GM19395 (cell line): ENCODE measurements at regions not wholly inside any gene's neighbourhood (a gene's known extent, or its start where the extent isn't known, plus 50 kb on each side); places are given as distances from the start of the nearest gene placed in this dataset.

Experiments
- ATAC-seq: cut with Tn5 transposase; IDR thresholded peaks from one replicate; pipeline ENCODE4 v1.9.1; 2021; ENCODE audit warnings: mild to moderate bottlenecking, moderate library complexity; ENCODE audit not compliant: unreplicated experiment

DNA sequence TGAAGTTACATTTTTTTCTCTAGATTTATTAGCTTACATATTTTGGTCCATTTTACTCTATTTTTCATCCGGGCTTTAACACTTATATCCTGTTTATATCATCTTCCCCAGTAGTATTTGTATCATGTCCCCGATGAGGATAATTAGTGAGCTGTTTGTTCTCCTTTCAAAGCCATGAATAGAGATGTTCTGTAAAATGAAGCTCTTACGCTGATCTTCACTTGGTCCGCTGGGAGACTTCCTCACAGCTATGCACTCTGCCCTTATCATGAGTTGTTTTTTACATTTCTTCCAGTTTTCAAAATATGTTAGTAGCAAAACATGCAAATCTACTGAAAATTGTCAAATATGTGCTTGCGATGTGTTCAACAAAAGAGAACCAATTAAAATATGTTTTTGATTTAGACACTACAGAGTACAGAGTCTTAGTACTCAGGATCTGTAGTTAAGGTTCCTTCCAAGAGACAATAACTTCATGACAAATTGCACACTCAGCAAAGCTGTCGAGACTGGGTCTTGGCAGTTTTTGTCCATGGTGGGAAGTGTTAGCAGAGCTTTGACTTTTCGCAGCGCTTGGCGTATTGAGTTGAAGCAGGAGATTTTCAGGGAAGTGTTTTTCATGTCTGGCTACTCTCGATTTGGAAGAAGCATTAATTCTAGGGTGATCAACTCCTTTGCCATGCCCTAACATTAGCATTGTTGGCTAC is 292.0 kb upstream of the ADAMTS5 start:
- no peak for ATAC-seq

DNA sequence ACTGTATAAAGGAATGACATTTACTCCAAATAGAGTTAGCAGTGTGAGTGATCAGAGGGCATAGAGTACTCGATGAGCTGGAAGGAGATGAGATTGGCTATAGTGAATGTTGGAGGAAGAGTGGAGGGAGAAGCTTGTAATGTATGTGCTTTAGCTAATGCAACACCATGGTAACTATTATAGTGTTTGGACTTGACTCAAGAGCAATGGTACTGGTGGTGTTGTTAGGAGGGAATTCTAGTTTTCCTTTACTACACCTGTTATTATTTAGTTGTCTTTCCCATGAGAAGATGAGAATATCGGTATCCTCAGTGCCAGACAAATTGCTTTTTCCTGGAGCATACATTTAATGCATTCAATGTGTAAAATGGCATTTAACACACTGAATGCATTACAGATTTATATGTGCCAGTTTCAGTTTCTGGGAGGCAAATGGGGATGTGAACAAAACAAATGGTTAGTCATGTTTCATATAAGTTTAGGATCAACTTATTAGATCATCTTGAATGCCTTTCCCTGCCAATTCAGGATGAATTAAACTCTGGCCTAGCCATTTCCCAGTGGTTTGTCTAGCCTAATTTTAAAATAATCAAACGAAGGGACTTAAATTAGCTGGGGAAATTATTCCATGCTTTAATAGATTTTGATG is 291.1 kb upstream of the ADAMTS5 start:
- no peak for ATAC-seq

DNA sequence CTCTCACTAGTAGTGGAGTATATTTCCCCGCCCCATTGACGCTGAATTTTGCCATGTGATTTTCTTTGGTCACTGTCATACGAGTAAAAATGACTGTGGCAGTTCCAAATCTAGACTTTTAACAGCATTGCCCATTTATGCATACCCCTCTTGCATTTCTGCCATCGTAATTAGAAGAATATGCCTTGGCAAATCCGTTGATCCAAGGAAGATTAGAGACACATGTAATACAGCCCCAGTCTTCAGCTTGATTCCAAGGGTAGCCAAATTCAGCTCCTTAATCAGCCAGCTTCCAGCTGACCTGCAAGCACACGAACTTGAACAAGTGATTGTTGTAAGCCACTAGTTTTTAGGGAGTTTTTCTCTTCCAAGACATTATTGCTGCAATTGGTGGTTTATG is 290.3 kb upstream of the ADAMTS5 start:
- ATAC-seq: no peak

DNA sequence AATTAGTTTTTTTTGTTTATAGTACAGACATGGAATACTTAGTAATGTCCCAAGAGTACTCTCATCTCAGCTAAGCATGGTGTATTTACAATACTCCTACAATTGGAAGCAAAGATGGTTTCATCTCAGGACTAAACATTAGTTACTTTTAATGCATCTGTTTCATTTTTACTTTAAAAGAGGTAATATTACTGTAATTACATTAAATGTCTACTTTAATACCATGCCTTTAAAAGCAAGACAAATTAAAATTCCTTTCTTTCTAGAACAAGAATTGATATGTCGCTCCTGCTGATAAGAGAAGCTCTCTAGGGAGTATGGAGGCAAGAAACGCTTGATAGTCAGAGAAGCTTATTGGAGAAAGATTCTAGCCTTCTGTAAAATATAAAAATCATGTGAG is 284.9 kb upstream of the ADAMTS5 start:
- ATAC-seq: no peak

DNA sequence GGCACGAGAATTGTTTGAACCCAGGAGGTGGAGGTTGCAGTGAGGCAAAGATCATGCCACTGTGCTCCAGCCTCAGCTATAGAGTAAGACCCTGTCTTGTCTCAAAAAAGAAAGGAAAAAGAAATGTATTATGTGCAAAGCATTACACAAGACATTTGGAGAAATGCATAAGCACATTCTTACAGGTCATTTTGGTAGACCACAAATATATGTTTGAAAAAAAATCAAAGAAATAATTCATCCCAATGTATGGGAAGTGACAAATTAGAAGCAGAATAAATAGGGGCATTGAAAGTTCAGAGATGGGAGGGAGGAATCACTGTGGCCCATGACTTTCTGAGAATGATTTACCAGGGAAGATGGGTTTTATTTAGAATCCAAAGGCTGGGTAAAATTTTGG is 283.5 kb upstream of the ADAMTS5 start:
- ATAC-seq: no peak

DNA sequence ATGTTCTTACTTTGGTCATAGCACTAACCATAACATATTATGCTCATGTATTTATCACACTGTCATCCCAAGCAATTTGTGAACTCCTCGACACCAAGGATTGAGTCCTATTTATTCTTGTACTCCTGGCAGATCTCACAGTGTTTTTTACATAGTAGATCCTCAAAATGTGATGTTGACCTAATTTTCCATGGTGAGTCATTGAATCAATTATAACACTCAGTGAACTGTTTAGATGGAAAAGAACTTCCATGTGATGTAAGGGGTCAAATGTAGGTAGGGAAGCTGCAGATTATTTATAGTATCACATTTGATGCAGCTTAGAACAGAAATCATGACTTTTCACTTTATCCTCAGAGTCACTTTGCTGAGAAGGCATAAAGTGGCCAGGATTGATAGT is 281.9 kb upstream of the ADAMTS5 start:
- ATAC-seq: no peak

DNA sequence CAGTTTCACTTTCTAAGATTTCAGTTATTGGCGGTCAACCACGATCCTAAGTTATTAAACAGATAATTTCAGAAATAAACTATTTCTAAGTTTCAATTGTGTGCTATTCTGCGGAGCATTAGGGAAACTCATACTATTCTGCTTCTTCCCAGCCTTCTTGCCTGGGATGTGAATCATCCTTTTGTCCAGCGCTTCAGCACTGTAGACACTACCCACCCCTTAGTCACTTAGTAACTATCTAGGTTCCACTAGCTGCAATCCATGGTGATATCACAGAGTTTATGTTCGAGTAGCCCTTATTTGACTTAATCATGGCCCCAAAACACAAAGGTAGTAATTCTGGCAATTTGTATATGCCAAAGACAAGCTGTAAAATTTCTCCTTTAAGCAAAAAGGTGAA is 279.9 kb upstream of the ADAMTS5 start:
- no peak for ATAC-seq

DNA sequence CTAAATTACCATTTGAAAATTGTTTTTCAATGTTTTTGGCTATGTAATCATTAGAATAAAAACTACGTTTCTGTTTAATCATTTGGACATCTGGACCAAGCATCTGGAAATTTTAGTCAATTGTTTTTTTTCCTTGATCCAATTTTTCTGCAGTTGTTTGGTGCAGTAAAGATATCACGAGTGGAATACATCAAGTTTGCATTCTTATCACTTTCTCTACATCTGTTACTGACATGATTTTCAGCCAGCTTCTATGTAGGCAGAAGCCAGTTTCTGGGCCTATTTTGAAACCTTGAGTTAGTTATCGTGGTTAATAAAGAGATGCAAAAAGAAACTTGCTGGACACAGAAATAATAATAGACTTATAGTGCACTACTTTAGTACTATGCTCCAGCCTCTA is 277.9 kb upstream of the ADAMTS5 start:
- ATAC-seq: no peak

DNA sequence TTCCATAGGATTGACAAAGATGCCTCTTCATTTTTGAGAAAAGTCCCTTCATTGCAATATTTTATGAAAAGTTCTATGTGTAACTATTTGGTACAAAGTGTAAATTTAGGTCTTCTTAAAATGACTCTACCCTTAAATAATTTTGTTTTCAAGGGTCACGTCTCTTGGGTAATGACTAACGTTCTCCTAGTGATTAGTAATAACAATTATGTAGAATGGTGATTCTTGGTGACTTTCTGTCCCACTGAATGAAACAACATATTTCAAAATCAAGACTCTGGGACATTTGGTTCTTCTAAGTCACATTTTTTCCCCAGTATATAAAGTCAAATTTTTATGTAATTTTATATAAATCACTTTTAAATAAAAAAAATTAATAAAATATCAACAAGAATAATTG is 277.5 kb upstream of the ADAMTS5 start:
- ATAC-seq: no peak

DNA sequence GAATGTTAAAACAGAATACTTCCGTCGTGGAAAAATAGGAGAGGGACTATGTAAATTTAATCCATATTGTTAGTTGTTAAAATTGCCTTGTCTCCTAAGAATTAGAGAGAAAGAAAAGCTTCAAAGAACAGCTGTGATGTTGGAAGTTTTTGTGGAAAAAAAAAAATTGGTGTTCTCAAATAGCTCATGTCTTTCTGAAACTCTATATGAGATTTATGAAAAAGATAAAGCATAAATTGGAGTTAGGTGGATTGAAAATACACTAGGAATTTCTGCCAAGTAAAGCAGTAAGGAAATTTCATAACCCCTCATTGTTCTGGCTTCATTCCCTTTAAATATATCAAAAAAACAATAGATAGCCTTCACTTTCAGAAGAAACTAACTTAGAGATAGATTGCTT is 274.0 kb upstream of the ADAMTS5 start:
- ATAC-seq: no peak

DNA sequence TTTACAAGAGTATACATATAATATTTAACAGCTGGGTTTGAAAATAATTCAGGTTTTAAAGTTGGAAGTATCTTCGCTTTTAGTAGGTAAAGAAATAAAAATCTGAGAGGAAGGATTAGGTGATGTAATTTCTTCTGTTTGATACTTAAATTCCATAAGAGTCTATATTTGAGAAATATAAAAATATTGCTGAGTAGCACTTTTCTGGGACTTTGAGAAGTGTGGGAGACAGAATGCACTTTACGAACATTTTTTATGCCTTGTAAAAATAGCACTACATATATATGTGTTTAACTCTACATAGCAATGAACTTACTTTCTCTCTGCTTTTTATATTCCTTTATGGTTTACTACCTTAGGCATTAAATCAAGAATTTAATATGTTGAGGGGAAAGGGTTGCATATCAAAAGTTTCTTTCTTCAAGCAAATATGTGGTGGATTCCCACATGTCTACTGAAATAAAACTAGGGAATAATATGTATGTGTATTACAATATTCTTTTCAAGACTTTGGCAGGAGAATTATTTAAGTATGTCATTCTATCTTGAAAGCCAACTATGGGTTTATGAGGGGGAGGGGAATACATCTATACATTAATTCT is 266.7 kb upstream of the ADAMTS5 start:
- ATAC-seq: no peak

DNA sequence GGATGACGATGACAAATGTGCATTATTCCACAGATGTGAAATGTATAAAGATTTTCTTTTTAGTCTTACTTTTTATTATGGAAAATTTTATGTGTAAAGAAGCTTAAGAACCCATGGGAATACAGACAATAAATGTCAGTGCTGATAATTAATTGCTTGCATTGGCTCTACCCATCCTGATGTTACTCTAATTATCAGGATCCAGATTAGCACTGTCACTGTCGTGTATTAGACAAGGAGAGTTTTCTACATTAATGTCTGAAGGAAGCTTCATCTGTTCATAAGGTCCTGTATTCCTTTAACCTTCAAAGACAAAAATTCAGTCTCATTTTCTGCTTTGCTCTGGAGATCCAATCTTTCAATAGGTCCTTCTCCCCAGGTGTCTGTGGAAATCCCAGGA is 259.1 kb upstream of the ADAMTS5 start:
- ATAC-seq: no peak

DNA sequence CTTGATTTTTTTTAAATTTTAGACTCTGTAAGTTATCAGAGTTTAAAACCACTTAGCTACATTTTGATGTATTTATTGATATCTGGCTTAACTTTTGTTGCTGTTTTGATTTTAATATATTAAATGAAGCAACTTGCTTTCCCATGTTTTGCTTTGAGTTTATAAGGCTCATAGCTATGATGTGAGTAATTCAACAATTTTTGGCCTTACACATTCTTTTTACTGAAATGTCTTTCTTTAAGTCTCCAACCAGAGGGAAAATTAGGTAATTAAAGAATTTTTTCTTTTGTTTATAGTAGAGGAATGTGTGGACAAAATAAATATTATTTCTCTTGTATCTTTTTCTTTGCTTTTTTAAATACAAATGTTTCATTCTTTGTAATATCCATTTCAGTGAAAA is 258.3 kb upstream of the ADAMTS5 start:
- ATAC-seq: no peak

DNA sequence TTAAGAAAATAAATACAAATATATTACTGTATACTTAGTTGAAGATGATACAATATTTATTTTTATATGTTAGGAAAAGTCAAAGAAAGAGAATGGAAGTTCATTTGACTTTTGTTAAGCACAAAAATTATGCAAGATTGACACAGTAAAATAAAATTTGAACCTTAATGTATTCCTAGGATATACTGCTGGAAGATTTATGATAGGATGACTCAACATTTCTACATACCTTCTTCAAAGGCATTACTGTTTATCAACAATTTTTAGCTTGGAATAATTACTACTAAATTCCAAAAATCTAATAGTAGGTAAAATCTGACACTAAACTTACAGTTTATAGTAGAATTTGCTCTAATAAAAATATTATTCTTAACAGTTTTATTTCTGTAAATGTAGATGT is 257.3 kb upstream of the ADAMTS5 start:
- no peak for ATAC-seq

DNA sequence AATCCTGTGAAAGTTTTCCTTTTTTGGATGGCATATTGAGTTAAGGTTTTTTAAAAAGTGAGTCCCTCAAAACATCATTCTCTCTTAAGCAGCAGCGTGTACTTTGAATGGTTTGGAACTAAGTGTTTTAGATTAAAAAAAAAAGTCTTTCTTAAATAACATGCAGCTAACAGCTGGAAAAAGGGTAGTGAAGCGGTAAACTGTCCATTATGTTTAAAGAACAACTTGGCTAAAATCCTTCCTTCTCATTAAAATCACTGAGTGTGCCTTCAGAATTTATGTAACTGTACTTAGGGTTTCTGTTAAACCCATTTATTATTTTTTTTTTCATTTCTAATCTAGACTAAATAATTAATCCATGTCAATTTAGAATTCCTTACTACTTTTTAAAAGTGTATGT is 254.2 kb upstream of the ADAMTS5 start:
- ATAC-seq: no peak

DNA sequence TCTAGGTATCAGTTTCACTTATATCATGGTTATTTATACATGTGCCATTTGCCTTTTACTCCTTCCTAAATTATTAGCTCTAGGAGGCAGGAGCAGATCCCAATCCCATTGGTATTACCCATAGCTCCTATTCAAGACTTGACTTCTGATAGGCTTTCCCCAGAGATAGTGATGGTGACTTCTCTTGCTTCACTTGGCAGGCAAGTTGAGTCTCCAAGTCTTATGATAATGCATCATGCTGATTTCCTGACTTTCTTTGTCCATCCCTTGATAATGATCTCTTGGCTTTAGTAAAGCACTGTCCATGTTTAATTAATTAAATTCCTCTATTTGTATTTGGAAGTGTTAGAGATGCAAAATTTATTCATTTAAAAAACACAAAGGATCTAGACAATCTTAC is 253.5 kb upstream of the ADAMTS5 start:
- no peak for ATAC-seq

DNA sequence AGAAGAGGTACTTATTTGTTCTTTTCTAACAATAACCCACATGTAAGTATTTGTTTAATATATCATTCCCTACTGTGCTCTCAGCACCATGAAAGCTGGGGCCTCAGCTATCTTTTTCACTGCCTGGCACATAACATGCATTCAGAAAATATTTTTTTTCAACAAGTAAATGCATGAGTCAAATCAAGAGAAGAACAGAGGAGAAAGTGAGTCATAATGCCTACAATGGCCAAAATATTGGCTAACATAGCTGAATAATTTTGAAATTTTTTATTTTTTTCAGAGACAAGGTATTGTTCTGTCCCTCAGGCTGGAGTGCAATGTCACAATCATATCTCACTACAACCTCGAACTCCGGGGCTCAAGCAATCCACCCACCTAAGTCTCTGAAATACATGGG is 252.2 kb upstream of the ADAMTS5 start:
- ATAC-seq: no peak

DNA sequence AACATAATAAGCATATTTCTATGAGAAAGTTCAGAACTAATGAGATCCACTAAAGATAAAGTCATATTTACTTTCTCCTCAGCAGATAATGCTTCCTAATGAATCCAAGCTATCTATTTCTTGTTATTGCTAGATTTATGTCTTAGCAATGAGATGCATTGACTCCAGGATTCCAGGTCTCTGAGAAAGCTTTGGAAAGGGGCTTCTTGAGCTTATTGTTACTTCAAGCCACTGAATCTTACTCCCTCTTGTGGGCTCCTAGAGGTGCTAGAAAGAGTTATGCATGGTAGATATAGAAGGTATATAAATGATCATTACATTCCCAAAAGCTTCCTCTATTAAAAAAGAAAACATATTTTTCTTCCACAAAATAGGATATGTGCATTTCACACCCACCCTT is 246.4 kb upstream of the ADAMTS5 start:
- ATAC-seq: no peak

DNA sequence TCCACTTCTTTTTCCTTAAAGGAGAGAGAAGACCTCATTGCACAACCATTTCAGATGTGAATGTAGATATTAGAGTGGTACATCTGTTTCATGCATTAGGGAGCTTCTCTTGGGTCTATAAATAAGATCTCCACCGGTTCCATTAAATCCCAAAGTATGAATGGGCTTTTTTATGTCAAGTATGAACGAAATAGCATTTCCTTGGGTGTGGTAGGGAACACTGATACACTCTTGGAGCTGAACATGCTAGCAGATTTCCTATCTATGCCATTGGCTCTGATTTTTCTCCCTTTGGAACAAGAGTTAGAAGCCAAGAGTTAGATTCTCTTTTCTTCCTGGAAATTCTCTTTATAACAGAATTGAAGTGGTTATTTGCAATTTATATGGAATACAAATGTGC is 245.6 kb upstream of the ADAMTS5 start:
- no peak for ATAC-seq

DNA sequence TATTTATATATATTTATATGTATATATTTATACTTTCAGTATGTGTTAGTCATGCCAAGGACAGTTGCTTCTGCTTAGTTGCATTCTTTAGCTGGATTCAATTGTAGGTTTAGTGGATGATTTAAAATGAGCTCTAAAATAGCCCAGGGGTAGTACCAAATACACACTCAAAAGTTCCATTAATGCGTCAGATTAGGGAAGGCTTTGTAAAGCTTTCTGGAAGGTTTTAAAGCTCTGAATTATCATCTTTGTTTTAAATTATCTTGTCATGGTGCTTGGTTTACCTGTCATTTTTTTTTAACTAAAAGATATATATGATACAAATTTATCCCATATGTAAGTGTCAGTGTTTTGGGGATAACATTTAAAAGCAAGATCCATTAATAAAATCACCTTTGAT is 242.7 kb upstream of the ADAMTS5 start:
- ATAC-seq: no peak

DNA sequence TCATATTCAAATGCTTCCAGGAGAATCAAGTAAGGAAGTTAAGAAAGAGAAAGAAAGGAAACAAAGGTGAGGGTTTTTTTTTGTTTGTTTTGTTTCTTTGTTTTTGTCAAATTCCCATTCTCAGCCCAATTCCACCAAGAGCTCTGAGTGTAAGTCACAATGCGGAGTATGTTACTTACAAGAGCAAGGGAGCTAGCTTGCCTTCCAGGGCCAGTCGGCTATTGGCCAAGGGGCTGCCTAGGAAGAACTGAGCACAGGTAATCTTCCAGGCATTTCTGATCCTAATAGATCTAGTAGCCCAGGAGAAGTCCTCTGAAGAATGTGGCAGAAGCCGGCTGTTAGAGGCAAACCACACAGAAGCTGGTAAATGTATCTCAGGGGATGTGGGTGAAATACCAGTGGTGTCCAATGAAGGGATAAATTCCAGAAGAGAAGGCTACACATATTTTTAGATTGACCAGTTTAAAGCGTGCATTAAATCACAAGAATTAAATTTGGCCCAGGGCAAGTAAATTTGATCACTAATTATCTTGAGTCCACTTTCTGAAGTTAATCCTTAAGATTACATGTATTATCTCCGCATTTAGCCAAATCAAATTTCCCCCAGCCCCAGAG is 239.6 kb upstream of the ADAMTS5 start:
- ATAC-seq: no peak

DNA sequence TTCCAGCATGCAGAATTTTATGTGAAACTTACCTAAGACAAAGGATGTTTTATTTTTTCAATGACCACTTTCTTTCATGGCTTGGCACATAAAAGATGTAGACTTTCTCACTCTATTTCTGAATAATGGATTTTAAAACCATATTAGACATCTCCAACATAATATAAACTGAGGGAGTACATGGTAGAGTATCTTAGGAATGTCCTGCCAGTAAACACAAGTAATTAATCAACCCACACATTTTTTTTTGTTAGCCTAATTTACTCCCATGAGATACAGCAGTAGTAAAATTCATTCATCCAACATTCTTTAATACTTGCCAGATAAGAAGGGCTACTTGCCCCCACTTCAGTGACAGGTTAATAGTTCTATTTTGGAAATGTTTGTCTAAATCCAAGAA is 235.4 kb upstream of the ADAMTS5 start:
- no peak for ATAC-seq
